Caco-2 (cell line): ENCODE measurements at regions not wholly inside any gene's neighbourhood (a gene's known extent, or its start where the extent isn't known, plus 50 kb on each side); places are given as distances from the start of the nearest gene placed in this dataset.

Source experiments
- BruUV-seq: library from RNA; stranded (reverse); fragments of 400-500 nt; replicated peaks from 2 replicates; lab custom pipeline; 2021; lab: Mats Ljungman, UMichigan
- CTCF ChIA-PET: fragments of 300-600 bp; sonication (Branson Sonifier 250); formaldehyde crosslinking; loops from one replicate; lab custom pipeline; 2022; ENCODE audit warnings: antibody characterized with exemption; lab: Charles Lee
- POLR2A ChIA-PET: fragments of 300-600 bp; sonication (Branson Sonifier 250); formaldehyde crosslinking; loops from one replicate; lab custom pipeline; 2022; ENCODE audit warnings: antibody characterized with exemption; lab: Charles Lee
- DNase-seq, 2 experiments: peaks; one replicate each; pipeline versions ENCODE4 v3.0.0 to v3.0.0-alpha.2; 2020 to 2022
- H3K27me3 ChIP-seq: replicated peaks from 2 replicates; pipeline ENCODE4 v1.6.0; 2011; ENCODE audit warnings: low read length; ENCODE audit not compliant: control insufficient read depth, insufficient read depth
- H3K36me3 ChIP-seq: 2 replicates; pipeline ENCODE4 v1.5.1; 2011; ENCODE audit warnings: low read length; ENCODE audit not compliant: control insufficient read depth, insufficient read depth
- H3K4me1 ChIP-seq: fragments of 250-450 bp; sonication (Bioruptor Pico); 2 replicates; pipeline ENCODE4 v1.5.1; 2020; ENCODE audit warnings: mild to moderate bottlenecking
- H3K4me3 ChIP-seq: 2 replicates; pipeline ENCODE4 v1.5.1; 2011; ENCODE audit warnings: low read depth, mild to moderate bottlenecking, control low read depth, low read length
- H3K9me3 ChIP-seq: fragments of 250-450 bp; sonication (Bioruptor Pico); 2 replicates; pipeline ENCODE4 v1.5.1; 2020; ENCODE audit warnings: mild to moderate bottlenecking, moderate library complexity
- H3K27ac Mint-ChIP-seq: one replicate; pipeline ENCODE4 v1.8.0; 2022; ENCODE audit warnings: mixed read lengths; ENCODE audit not compliant: unreplicated experiment
- H3K27me3 Mint-ChIP-seq: one replicate; pipeline ENCODE4 v1.8.0; 2022; ENCODE audit warnings: mixed read lengths; ENCODE audit not compliant: insufficient read depth, unreplicated experiment
- H3K36me3 Mint-ChIP-seq: one replicate; pipeline ENCODE4 v1.8.0; 2022; ENCODE audit warnings: mild to moderate bottlenecking, mixed read lengths; ENCODE audit not compliant: insufficient read depth, unreplicated experiment
- H3K4me1 Mint-ChIP-seq: one replicate; pipeline ENCODE4 v1.8.0; 2022; ENCODE audit warnings: low read depth, mixed read lengths; ENCODE audit not compliant: unreplicated experiment
- H3K4me3 Mint-ChIP-seq: one replicate; pipeline ENCODE4 v1.8.0; 2022; ENCODE audit warnings: mild to moderate bottlenecking, moderate library complexity, mixed read lengths; ENCODE audit not compliant: unreplicated experiment
- H3K9me3 Mint-ChIP-seq: one replicate; pipeline ENCODE4 v1.8.0; 2022; ENCODE audit warnings: mixed read lengths; ENCODE audit not compliant: unreplicated experiment
- intact Hi-C: fragments of 100-400 bp; cut with micrococcal nuclease; formaldehyde crosslinking; loops from one replicate; pipeline ENCODE4 v1.10.0; 2022; ENCODE audit not compliant: unreplicated experiment
- TF ChIP-seq, protein P1 (sequence below), 2 experiments: fragments of 200-600 bp in 1 of 2; IDR thresholded peaks; 1 replicate in 1 of 2; 2 replicates in 1 of 2; pipeline versions ENCODE4 v1.5.1 to v1.8.0; 2011 to 2022; ENCODE audit warnings: antibody characterized with exemption in 1 of 2, control low read depth in 1 of 2, inconsistent platforms in 1 of 2, low read depth in 1 of 2, low read length in 1 of 2, mild to moderate bottlenecking in 1 of 2, moderate library complexity in 1 of 2; ENCODE audit not compliant: insufficient read depth in 1 of 2, severe bottlenecking in 1 of 2, unreplicated experiment in 1 of 2

DNA sequence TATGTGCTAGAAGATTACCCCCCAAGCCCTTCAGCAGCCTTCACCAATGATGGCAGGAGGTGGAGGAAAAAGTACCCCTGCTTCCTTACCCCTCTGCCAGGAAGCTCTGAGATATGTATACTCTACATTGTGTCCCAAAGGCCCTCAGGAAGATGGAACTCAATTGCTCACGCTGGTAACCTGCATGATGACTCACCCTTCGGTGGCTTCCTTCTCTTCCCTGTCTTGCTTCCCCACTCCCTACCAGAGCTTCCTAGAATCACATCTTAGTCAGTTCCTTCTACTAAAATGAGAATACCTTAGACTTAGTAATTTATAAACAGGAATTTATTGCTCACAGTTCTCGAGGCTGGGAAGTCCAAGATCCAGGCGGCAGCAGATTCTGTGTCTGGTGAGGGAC lies 405.6 kb downstream of the TYW1 start:
- BruUV-seq, result no TSS peak
- H3K4me1 Mint-ChIP-seq, result no peaks in the 10 kb centered on the region
- intact Hi-C loops, result no loop called here
- no peaks in the 10 kb centered on the region for H3K36me3 Mint-ChIP-seq
- no peak overlapping the region for H3K4me3 Mint-ChIP-seq
- ChIA-PET CTCF (no interaction called here), POLR2A (no interaction called here)
- H3K9me3 Mint-ChIP-seq, result no peaks in the 10 kb centered on the region
- H3K36me3 ChIP-seq, result no peaks in the 10 kb centered on the region
- H3K4me3 ChIP-seq, result no peak overlapping the region
- H3K27me3 Mint-ChIP-seq, result peaks cover 4% of the 10 kb centered on the region
- no peak overlapping the region for H3K27ac Mint-ChIP-seq
- TF ChIP-seq, protein P1, sequence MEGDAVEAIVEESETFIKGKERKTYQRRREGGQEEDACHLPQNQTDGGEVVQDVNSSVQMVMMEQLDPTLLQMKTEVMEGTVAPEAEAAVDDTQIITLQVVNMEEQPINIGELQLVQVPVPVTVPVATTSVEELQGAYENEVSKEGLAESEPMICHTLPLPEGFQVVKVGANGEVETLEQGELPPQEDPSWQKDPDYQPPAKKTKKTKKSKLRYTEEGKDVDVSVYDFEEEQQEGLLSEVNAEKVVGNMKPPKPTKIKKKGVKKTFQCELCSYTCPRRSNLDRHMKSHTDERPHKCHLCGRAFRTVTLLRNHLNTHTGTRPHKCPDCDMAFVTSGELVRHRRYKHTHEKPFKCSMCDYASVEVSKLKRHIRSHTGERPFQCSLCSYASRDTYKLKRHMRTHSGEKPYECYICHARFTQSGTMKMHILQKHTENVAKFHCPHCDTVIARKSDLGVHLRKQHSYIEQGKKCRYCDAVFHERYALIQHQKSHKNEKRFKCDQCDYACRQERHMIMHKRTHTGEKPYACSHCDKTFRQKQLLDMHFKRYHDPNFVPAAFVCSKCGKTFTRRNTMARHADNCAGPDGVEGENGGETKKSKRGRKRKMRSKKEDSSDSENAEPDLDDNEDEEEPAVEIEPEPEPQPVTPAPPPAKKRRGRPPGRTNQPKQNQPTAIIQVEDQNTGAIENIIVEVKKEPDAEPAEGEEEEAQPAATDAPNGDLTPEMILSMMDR (IDR thresholded peaks at IDR 0.05; ENCODE audit: insufficient read depth in 1 of 2, low read depth in 1 of 2, low read length in 1 of 2, severe bottlenecking in 1 of 2, unreplicated experiment in 1 of 2), result no peak
- DNase-seq, result no peak
- H3K27me3 ChIP-seq, result no peaks in the 10 kb centered on the region
- no peaks in the 10 kb centered on the region for H3K9me3 ChIP-seq
- H3K4me1 ChIP-seq, result no peaks in the 10 kb centered on the region

DNA sequence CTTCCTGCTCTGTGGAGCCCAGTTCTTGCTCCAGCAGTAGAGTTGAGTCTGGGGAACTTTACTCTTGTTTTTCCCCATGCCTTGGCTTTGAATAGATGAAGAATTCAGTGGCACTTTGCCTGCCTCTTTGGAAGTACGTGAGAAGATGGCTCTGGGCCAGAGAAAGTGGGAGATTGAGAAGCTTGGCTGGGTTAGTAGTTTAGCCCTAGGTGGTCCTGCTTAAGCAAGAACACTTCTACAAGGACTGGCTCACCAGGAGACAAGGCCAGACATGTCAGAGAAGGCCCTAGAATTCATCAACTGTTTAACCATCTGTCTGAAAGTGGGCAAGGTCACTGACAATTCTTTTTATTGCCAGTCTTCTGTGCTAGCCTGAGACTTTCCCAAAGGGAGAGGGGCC lies 410.3 kb downstream of the TYW1 start:
- Mint-ChIP-seq H3K4me3 (no peak overlapping the region), H3K9me3 (no peaks in the 10 kb centered on the region), H3K4me1 (no peaks in the 10 kb centered on the region), H3K36me3 (no peaks in the 10 kb centered on the region), H3K27me3 (peaks cover 11% of the 10 kb centered on the region), H3K27ac (no peak overlapping the region)
- CTCF ChIA-PET, result no interaction called here
- TF ChIP-seq, protein P1 (IDR thresholded peaks at IDR 0.05; ENCODE audit: insufficient read depth in 1 of 2, low read depth in 1 of 2, low read length in 1 of 2, severe bottlenecking in 1 of 2, unreplicated experiment in 1 of 2), result no peak
- H3K36me3 ChIP-seq, result no peaks in the 10 kb centered on the region
- no peak overlapping the region for H3K4me3 ChIP-seq
- no peak for DNase-seq
- no peaks in the 10 kb centered on the region for H3K27me3 ChIP-seq
- no TSS peak for BruUV-seq
- POLR2A ChIA-PET, result no interaction called here
- H3K4me1 ChIP-seq, result no peaks in the 10 kb centered on the region
- intact Hi-C loops, result no loop called here
- no peaks in the 10 kb centered on the region for H3K9me3 ChIP-seq

DNA sequence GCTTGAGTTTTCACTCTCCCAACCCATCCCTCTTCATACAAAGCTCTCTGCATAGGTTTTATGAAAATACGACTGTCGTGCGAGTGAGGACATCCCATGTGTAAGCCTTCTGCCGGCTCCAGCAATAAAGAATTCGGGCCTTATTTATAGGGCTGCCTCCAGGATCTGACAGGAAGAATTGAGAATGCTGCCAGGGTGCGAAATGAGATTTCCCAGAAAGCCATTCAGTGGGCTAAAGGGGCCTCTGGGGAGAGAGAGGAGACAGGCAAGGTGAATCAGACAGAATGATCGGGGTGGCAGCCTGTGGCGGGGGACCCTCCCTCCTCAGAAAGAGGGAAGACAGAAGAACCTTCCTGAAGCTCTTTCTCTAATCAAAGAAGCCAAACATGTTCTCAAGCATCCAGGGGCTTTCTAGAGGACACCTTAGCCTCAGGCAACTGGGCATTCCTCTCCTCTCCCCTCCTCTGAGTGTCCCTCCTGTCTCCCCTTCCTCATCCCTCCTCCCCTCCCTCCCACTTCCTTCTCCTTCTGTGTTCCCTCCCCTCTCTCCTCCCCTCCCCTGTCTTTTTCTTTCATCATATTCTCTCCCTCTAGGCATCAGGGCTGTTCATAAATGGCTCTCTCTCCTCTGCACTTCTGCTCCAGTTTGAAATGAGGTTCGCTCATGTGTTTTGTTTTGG lies 410.9 kb downstream of the TYW1 start:
- Mint-ChIP-seq H3K27ac (no peak overlapping the region), H3K36me3 (no peaks in the 10 kb centered on the region), H3K9me3 (no peaks in the 10 kb centered on the region), H3K4me3 (no peak overlapping the region), H3K27me3 (peaks cover 11% of the 10 kb centered on the region), H3K4me1 (no peaks in the 10 kb centered on the region)
- no peak for DNase-seq
- no TSS peak for BruUV-seq
- no peaks in the 10 kb centered on the region for H3K9me3 ChIP-seq
- no peaks in the 10 kb centered on the region for H3K4me1 ChIP-seq
- intact Hi-C loops, result no loop called here
- no peaks in the 10 kb centered on the region for H3K36me3 ChIP-seq
- no peak overlapping the region for H3K4me3 ChIP-seq
- CTCF ChIA-PET, result no interaction called here
- POLR2A ChIA-PET, result no interaction called here
- no peaks in the 10 kb centered on the region for H3K27me3 ChIP-seq
- TF ChIP-seq, protein P1 (IDR thresholded peaks at IDR 0.05; ENCODE audit: insufficient read depth in 1 of 2, low read depth in 1 of 2, low read length in 1 of 2, severe bottlenecking in 1 of 2, unreplicated experiment in 1 of 2), result no peak
